IPS-15b (cell line): ENCODE measurements at regions not wholly inside any gene's neighbourhood (a gene's known extent, or its start where the extent isn't known, plus 50 kb on each side); places are given as distances from the start of the nearest gene placed in this dataset.

ENCODE experiments used
- H3K27me3 ChIP-seq: one replicate; pipeline ENCODE4 v1.6.1; 2013; ENCODE audit warnings: low read length; ENCODE audit not compliant: control insufficient read depth, insufficient read depth
- H3K36me3 ChIP-seq: one replicate; pipeline ENCODE4 v1.6.1; 2013; ENCODE audit warnings: low read length; ENCODE audit not compliant: control insufficient read depth, insufficient read depth
- H3K4me1 ChIP-seq: one replicate; pipeline ENCODE4 v1.6.1; 2013; ENCODE audit warnings: mild to moderate bottlenecking, low read length; ENCODE audit not compliant: control insufficient read depth, insufficient read depth
- H3K4me3 ChIP-seq: one replicate; pipeline ENCODE4 v1.5.1; 2013; ENCODE audit warnings: low read depth, low read length
- H3K9ac ChIP-seq: one replicate; pipeline ENCODE4 v1.6.1; 2013; ENCODE audit warnings: low read depth, mild to moderate bottlenecking, low read length
- H3K9me3 ChIP-seq: one replicate; pipeline ENCODE4 v1.6.1; 2013; ENCODE audit warnings: mild to moderate bottlenecking, low read length; ENCODE audit not compliant: control insufficient read depth, insufficient read depth

GRCh38 chr5:121681229-121681855, 170.3 kb upstream of the FTMT start:
- no peaks in the 10 kb centered on the region for H3K36me3 ChIP-seq
- no peaks in the 10 kb centered on the region for H3K27me3 ChIP-seq
- no peaks in the 10 kb centered on the region for H3K4me1 ChIP-seq
- H3K9ac ChIP-seq, result no peak overlapping the region
- no peak overlapping the region for H3K4me3 ChIP-seq
- no peaks in the 10 kb centered on the region for H3K9me3 ChIP-seq

GRCh38 chr5:121688126-121688525, 163.6 kb upstream of the FTMT start:
- H3K36me3 ChIP-seq, result no peaks in the 10 kb centered on the region
- peaks cover 4% of the 10 kb centered on the region for H3K4me1 ChIP-seq
- no peak overlapping the region for H3K4me3 ChIP-seq
- no peak overlapping the region for H3K9ac ChIP-seq
- no peaks in the 10 kb centered on the region for H3K27me3 ChIP-seq
- no peaks in the 10 kb centered on the region for H3K9me3 ChIP-seq

DNA sequence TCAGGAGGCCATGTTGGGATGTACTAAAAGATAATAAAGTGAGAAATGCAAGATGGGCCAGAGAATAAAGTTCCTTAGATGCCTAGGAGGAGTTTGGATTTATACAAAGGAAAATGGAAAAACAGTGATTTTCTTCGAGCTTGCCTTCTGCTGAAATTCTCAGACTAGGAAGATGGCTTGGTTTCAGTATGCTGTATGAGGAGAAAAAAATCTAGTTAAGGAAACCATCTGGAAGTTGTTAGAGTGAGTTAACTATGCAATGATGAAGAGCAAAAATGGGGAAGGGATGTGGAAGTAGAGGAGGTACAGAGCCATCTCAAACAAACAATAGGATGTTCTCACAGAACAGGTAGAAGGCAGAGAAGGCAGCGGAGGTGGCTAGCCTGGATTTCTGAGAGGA, 162.9 kb upstream of the FTMT start:
- no peaks in the 10 kb centered on the region for H3K27me3 ChIP-seq
- no peaks in the 10 kb centered on the region for H3K9me3 ChIP-seq
- H3K4me1 ChIP-seq, result peaks cover 5% of the 10 kb centered on the region
- no peak overlapping the region for H3K9ac ChIP-seq
- H3K36me3 ChIP-seq, result no peaks in the 10 kb centered on the region
- H3K4me3 ChIP-seq, result no peak overlapping the region

- H3K9me3 ChIP-seq, result no peaks in the 10 kb centered on the region
- no peaks in the 10 kb centered on the region for H3K36me3 ChIP-seq
- no peak overlapping the region for H3K9ac ChIP-seq
- no peaks in the 10 kb centered on the region for H3K27me3 ChIP-seq
- H3K4me1 ChIP-seq, result peaks cover 11% of the 10 kb centered on the region
- no peak overlapping the region for H3K4me3 ChIP-seq
Observed at GRCh38 chr5:121691478-121691877, 160.2 kb upstream of the FTMT start.

DNA sequence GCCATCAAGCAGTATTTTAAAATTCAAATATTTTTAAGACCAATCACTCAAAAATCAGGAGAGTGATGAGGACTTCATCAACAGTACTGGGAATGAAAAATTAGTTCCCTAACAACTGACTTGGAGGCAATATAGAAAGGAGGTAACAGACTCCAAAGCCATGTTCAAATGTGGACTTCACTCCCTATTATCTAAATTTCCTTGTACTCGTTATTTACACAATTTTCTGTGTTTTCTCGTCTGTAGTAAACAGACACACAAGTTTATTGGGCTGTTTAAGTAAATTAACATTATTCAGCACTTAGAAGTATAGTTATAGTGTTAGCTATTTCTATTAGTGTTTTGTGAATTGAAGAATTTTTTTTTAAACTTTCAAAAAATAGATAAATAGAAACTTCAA, 159.5 kb upstream of the FTMT start:
- H3K9me3 ChIP-seq, result no peaks in the 10 kb centered on the region
- no peak overlapping the region for H3K4me3 ChIP-seq
- no peaks in the 10 kb centered on the region for H3K27me3 ChIP-seq
- peaks cover 6% of the 10 kb centered on the region for H3K4me1 ChIP-seq
- H3K9ac ChIP-seq, result no peak overlapping the region
- no peaks in the 10 kb centered on the region for H3K36me3 ChIP-seq

DNA sequence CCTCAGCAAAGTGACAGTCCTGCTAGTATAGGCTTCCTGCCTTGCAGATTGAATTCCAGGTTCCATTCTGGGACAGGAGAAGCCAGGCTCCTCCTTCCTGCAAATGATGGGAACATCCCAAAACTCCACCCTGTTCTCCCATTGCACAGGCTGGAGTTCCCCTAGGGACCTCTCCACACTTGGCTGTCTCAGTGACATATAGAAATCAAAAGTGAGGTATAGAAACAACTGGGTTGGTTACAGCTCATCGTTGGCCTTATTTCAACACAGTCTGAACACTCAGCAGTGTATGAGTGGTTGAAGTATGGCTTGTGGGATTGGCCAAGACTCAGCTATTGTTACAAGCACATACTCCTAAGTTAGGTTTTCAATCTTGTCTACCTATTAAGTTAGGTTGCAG, 157.8 kb upstream of the FTMT start:
- Histone ChIP-seq H3K9ac (no peak overlapping the region), H3K4me1 (peaks cover 6% of the 10 kb centered on the region), H3K27me3 (no peaks in the 10 kb centered on the region), H3K9me3 (no peaks in the 10 kb centered on the region), H3K4me3 (peak overlapping the region; percentile 9), H3K36me3 (no peaks in the 10 kb centered on the region)

GRCh38 chr5:121695307-121695706, 156.4 kb upstream of the FTMT start:
- Histone ChIP-seq H3K9me3 (no peaks in the 10 kb centered on the region), H3K36me3 (no peaks in the 10 kb centered on the region), H3K4me1 (peaks cover 6% of the 10 kb centered on the region), H3K4me3 (no peak overlapping the region), H3K9ac (no peak overlapping the region), H3K27me3 (no peaks in the 10 kb centered on the region)

GRCh38 chr5:121698690-121699089, 153.0 kb upstream of the FTMT start:
- H3K4me3 ChIP-seq, result no peak overlapping the region
- H3K36me3 ChIP-seq, result no peaks in the 10 kb centered on the region

DNA sequence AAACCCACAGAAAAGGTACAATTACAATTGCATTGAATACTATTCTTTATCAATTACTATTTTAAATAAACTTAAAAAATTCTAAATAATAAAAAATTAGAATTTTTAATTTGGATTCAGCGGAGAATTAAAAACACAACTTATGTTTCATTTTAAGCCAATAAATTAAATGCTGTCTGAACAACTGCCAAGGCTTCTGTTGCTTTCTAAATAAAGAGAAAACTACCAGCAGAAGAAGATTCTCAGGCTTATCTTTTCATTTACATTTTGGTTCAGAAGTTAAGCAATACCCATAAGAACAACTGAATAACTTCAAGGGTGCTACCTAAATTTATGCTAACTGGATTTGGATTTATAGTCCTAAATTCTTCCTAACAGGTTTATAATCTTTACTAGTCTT, 150.0 kb upstream of the FTMT start:
- Histone ChIP-seq H3K9ac (no peak overlapping the region), H3K4me3 (no peak overlapping the region), H3K9me3 (no peaks in the 10 kb centered on the region), H3K36me3 (no peaks in the 10 kb centered on the region), H3K27me3 (no peaks in the 10 kb centered on the region), H3K4me1 (no peaks in the 10 kb centered on the region)

More at GRCh38 chr5:121698690-121699089, 153.0 kb upstream of the FTMT start:
- Histone ChIP-seq H3K9me3 (no peaks in the 10 kb centered on the region), H3K27me3 (no peaks in the 10 kb centered on the region), H3K4me1 (peaks cover 6% of the 10 kb centered on the region), H3K9ac (no peak overlapping the region)

DNA sequence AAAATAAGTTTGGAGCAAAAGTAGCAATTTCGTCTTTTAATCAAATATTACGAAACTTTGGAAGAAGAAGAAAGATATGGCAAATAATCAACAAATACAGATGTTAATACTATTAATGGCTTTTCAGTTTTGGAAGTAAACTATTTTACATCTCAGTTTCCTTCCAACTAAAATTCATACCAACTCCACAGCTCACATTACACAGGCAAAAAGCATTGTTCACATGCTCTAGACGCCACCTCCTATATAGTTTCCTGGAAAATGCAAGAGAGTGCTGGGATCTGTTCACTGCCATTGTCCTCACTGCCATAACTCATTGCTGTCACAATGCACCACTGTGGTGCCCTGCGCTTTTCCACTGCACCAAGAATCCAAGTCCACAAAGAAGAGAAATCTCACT, 149.0 kb upstream of the FTMT start:
- H3K36me3 ChIP-seq, result no peaks in the 10 kb centered on the region
- no peaks in the 10 kb centered on the region for H3K27me3 ChIP-seq

GRCh38 chr5:121704291-121704690, 147.4 kb upstream of the FTMT start:
- H3K9ac ChIP-seq, result no peak overlapping the region
- H3K27me3 ChIP-seq, result no peaks in the 10 kb centered on the region
- no peaks in the 10 kb centered on the region for H3K9me3 ChIP-seq
- H3K4me3 ChIP-seq, result no peak overlapping the region
- H3K4me1 ChIP-seq, result no peaks in the 10 kb centered on the region
- H3K36me3 ChIP-seq, result no peaks in the 10 kb centered on the region

More for the DNA sequence above, 149.0 kb upstream of the FTMT start:
- Histone ChIP-seq H3K4me1 (no peaks in the 10 kb centered on the region), H3K4me3 (no peak overlapping the region), H3K9ac (no peak overlapping the region), H3K9me3 (no peaks in the 10 kb centered on the region)

- Histone ChIP-seq H3K9me3 (no peaks in the 10 kb centered on the region), H3K4me1 (no peaks in the 10 kb centered on the region), H3K36me3 (no peaks in the 10 kb centered on the region), H3K9ac (no peak overlapping the region), H3K4me3 (no peak overlapping the region), H3K27me3 (no peaks in the 10 kb centered on the region)
Observed at GRCh38 chr5:121706686-121707085, 145.0 kb upstream of the FTMT start.
